Cardiac muscle cell (in vitro differentiated cells and primary cell): ENCODE measurements at regions not wholly inside any gene's neighbourhood (a gene's known extent, or its start where the extent isn't known, plus 50 kb on each side); places are given as distances from the start of the nearest gene placed in this dataset.

Experiments
- DNase-seq, 2 donors: peaks; one replicate each; pipeline versions ENCODE4 v3.0.0 to v3.0.0-alpha.2; 2010 to 2017; ENCODE audit warnings: low read depth in 1 of 2, low spot score in 1 of 2
- H3K27ac ChIP-seq: fragments of 200-600 bp; sonication (generic); 2 replicates; pipeline ENCODE4 v1.5.1; 2016
- H3K27me3 ChIP-seq: fragments of 200-600 bp; sonication (generic); 2 replicates; pipeline ENCODE4 v1.6.0; 2016; ENCODE audit warnings: control low read depth
- H3K36me3 ChIP-seq: fragments of 200-600 bp; sonication (generic); 2 replicates; pipeline ENCODE4 v1.5.1; 2016; ENCODE audit warnings: control low read depth
- H3K4me1 ChIP-seq: fragments of 200-600 bp; sonication (generic); 2 replicates; pipeline ENCODE4 v1.8.1; 2017; ENCODE audit warnings: low read depth, mild to moderate bottlenecking, mixed run types
- H3K4me3 ChIP-seq: fragments of 200-600 bp; sonication (generic); 2 replicates; pipeline ENCODE4 v1.5.1; 2016; ENCODE audit warnings: mild to moderate bottlenecking
- H3K9me3 ChIP-seq: fragments of 200-600 bp; sonication (generic); 2 replicates; pipeline ENCODE4 v1.5.1; 2017; ENCODE audit warnings: low read depth, mild to moderate bottlenecking, control low read depth
- TF ChIP-seq, protein P1 (sequence below): IDR thresholded peaks from 2 replicates; pipeline ENCODE4 v1.5.1; 2012; ENCODE audit warnings: low read depth, mild to moderate bottlenecking, low read length

GRCh38 chr14:34018564-34019244 lies 67.8 kb upstream of the EGLN3 start:
- TF ChIP-seq, protein P1, sequence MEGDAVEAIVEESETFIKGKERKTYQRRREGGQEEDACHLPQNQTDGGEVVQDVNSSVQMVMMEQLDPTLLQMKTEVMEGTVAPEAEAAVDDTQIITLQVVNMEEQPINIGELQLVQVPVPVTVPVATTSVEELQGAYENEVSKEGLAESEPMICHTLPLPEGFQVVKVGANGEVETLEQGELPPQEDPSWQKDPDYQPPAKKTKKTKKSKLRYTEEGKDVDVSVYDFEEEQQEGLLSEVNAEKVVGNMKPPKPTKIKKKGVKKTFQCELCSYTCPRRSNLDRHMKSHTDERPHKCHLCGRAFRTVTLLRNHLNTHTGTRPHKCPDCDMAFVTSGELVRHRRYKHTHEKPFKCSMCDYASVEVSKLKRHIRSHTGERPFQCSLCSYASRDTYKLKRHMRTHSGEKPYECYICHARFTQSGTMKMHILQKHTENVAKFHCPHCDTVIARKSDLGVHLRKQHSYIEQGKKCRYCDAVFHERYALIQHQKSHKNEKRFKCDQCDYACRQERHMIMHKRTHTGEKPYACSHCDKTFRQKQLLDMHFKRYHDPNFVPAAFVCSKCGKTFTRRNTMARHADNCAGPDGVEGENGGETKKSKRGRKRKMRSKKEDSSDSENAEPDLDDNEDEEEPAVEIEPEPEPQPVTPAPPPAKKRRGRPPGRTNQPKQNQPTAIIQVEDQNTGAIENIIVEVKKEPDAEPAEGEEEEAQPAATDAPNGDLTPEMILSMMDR: no peak
- Histone ChIP-seq H3K27ac (no peak overlapping the region), H3K4me1 (peaks cover 12% of the 10 kb centered on the region), H3K36me3 (no peaks in the 10 kb centered on the region), H3K4me3 (no peak overlapping the region), H3K9me3 (no peaks in the 10 kb centered on the region), H3K27me3 (no peaks in the 10 kb centered on the region)
- DNase-seq: peak in 1 of 2 donors; percentile 71

GRCh38 chr14:34018125-34018524 lies 67.3 kb upstream of the EGLN3 start:
- H3K27ac ChIP-seq: no peak overlapping the region
- TF ChIP-seq, protein P1: no peak
- no peaks in the 10 kb centered on the region for H3K27me3 ChIP-seq
- no peaks in the 10 kb centered on the region for H3K36me3 ChIP-seq
- peaks cover 15% of the 10 kb centered on the region for H3K4me1 ChIP-seq
- H3K4me3 ChIP-seq: no peak overlapping the region
- no peaks in the 10 kb centered on the region for H3K9me3 ChIP-seq
- no peak for DNase-seq

DNA sequence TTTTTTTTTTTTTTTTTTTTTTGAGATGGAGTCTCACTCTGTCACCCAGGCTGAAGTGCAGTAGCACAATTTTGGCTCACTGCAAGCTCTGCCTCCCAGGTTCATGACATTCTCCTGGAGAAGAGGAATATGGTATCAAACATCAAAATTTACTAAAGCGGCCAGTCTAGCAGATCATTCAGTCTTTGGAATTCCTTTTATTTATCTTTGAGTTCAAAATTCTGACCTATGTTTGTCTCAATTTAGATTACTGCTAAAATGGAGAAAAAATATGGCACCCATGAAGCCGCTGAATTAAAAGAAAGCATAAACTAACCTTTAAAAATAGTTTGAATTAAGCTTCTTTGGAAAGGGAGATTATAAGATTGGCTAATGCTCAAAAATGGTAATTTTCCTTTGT lies 64.5 kb upstream of the EGLN3 start:
- Histone ChIP-seq H3K36me3 (no peaks in the 10 kb centered on the region), H3K4me1 (peaks cover 15% of the 10 kb centered on the region), H3K4me3 (no peak overlapping the region), H3K27me3 (no peaks in the 10 kb centered on the region), H3K27ac (no peak overlapping the region), H3K9me3 (no peaks in the 10 kb centered on the region)
- TF ChIP-seq, protein P1: no peak
- DNase-seq: no peak

DNA sequence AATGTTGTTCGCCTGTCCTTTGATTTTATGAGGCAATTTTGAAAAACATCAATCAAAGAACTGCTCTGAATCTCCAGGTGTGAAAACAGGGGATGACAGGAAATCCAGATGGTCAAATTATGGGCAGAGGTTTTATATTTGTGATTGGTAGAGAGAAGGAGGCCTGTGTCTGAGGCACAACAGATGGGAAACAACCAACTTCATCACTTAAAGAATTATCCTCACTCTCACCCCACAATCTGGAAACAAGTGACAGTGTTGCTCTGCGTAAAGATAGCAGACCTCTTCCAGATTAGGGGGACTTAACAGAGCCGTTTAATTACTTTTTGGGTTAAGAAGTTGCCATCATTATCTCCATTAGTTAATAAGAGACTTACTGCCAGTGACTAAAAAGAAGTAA lies 64.1 kb upstream of the EGLN3 start:
- TF ChIP-seq, protein P1: no peak
- no peak overlapping the region for H3K4me3 ChIP-seq
- peaks cover 15% of the 10 kb centered on the region for H3K4me1 ChIP-seq
- no peaks in the 10 kb centered on the region for H3K9me3 ChIP-seq
- no peak for DNase-seq
- H3K27me3 ChIP-seq: no peaks in the 10 kb centered on the region
- no peak overlapping the region for H3K27ac ChIP-seq
- H3K36me3 ChIP-seq: no peaks in the 10 kb centered on the region

GRCh38 chr14:34013721-34014060 lies 62.8 kb upstream of the EGLN3 start:
- peaks cover 15% of the 10 kb centered on the region for H3K4me1 ChIP-seq
- TF ChIP-seq, protein P1: no peak
- peak overlapping the region; percentile 50 for H3K27ac ChIP-seq
- H3K9me3 ChIP-seq: no peaks in the 10 kb centered on the region
- H3K4me3 ChIP-seq: no peak overlapping the region
- H3K27me3 ChIP-seq: no peaks in the 10 kb centered on the region
- DNase-seq: no peak
- H3K36me3 ChIP-seq: no peaks in the 10 kb centered on the region
